ENCODE measurements at regions not wholly inside any gene's neighbourhood (a gene's known extent, or its start where the extent isn't known, plus 50 kb on each side); places are given as distances from the start of the nearest gene placed in this dataset.

GRCh38 chr4:164613256-164613655, 140.7 kb upstream of the SMIM31 start:
- no peak for TF ChIP-seq EZH2 (optimal IDR thresholded peaks at IDR 0.05; ENCODE audit: low read depth, low read length)
- TF ChIP-seq, protein P1, sequence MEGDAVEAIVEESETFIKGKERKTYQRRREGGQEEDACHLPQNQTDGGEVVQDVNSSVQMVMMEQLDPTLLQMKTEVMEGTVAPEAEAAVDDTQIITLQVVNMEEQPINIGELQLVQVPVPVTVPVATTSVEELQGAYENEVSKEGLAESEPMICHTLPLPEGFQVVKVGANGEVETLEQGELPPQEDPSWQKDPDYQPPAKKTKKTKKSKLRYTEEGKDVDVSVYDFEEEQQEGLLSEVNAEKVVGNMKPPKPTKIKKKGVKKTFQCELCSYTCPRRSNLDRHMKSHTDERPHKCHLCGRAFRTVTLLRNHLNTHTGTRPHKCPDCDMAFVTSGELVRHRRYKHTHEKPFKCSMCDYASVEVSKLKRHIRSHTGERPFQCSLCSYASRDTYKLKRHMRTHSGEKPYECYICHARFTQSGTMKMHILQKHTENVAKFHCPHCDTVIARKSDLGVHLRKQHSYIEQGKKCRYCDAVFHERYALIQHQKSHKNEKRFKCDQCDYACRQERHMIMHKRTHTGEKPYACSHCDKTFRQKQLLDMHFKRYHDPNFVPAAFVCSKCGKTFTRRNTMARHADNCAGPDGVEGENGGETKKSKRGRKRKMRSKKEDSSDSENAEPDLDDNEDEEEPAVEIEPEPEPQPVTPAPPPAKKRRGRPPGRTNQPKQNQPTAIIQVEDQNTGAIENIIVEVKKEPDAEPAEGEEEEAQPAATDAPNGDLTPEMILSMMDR (IDR thresholded peaks at IDR 0.05; ENCODE audit: low read length): no peak
